ENCODE measurements at regions not wholly inside any gene's neighbourhood (a gene's known extent, or its start where the extent isn't known, plus 50 kb on each side); places are given as distances from the start of the nearest gene placed in this dataset.

- TF ChIP-seq PPARA (CRISPR knock-in tag; IDR thresholded peaks at IDR 0.05; ENCODE audit: borderline replicate concordance) (no peak), ZNF8 (CRISPR knock-in tag; IDR thresholded peaks at IDR 0.05) (no peak), PATZ1 (CRISPR knock-in tag; IDR thresholded peaks at IDR 0.05; ENCODE audit: borderline replicate concordance) (no peak), CSRNP3 (CRISPR knock-in tag; IDR thresholded peaks at IDR 0.05) (no peak)
- no peak for ATAC-seq
These were observed 448.4 kb downstream of the RPS6KC1 start for GRCh38 chr1:213499444-213499843.

GRCh38 chr1:213507472-213508223, 456.6 kb downstream of the RPS6KC1 start:
- no peak for ATAC-seq
- TF ChIP-seq ZFP30 (CRISPR knock-in tag; IDR thresholded peaks at IDR 0.05) (no peak), BACH2 (CRISPR knock-in tag; IDR thresholded peaks at IDR 0.05; ENCODE audit: borderline replicate concordance) (no peak), ZC3H10 (CRISPR knock-in tag; IDR thresholded peaks at IDR 0.05) (no peak), PPARA (CRISPR knock-in tag; IDR thresholded peaks at IDR 0.05; ENCODE audit: borderline replicate concordance) (no peak), RARB (CRISPR knock-in tag; IDR thresholded peaks at IDR 0.05) (no peak), OSR1 (CRISPR knock-in tag; IDR thresholded peaks at IDR 0.05) (no peak), ARNTL (CRISPR knock-in tag; IDR thresholded peaks at IDR 0.05; ENCODE audit: borderline replicate concordance, low read depth) (no peak), GLIS3 (CRISPR knock-in tag; IDR thresholded peaks at IDR 0.05) (no peak), TOX (CRISPR knock-in tag; IDR thresholded peaks at IDR 0.05; ENCODE audit: borderline replicate concordance) (no peak), SNAI2 (CRISPR knock-in tag; IDR thresholded peaks at IDR 0.05) (no peak), ZNF8 (CRISPR knock-in tag; IDR thresholded peaks at IDR 0.05) (no peak)

- ATAC-seq, result no peak
- TF ChIP-seq GLIS3 (CRISPR knock-in tag; IDR thresholded peaks at IDR 0.05), result no peak
- no peak for TF ChIP-seq RARB (CRISPR knock-in tag; IDR thresholded peaks at IDR 0.05)
- TF ChIP-seq PPARA (CRISPR knock-in tag; IDR thresholded peaks at IDR 0.05; ENCODE audit: borderline replicate concordance), result no peak
- TF ChIP-seq TOX (CRISPR knock-in tag; IDR thresholded peaks at IDR 0.05; ENCODE audit: borderline replicate concordance), result no peak
- TF ChIP-seq ZC3H10 (CRISPR knock-in tag; IDR thresholded peaks at IDR 0.05), result no peak
- TF ChIP-seq ZNF8 (CRISPR knock-in tag; IDR thresholded peaks at IDR 0.05), result no peak
- no peak for TF ChIP-seq ZFP30 (CRISPR knock-in tag; IDR thresholded peaks at IDR 0.05)
- TF ChIP-seq ESRRG (CRISPR knock-in tag; IDR thresholded peaks at IDR 0.05), result no peak
- TF ChIP-seq POU6F1 (CRISPR knock-in tag; IDR thresholded peaks at IDR 0.05; ENCODE audit: borderline replicate concordance, low read depth), result no peak
- TF ChIP-seq CSDC2 (CRISPR knock-in tag; IDR thresholded peaks at IDR 0.05), result no peak
- no peak for TF ChIP-seq OSR1 (CRISPR knock-in tag; IDR thresholded peaks at IDR 0.05)
- TF ChIP-seq ZNF565 (CRISPR knock-in tag; conservative IDR thresholded peaks at IDR 0.05; ENCODE audit: low read depth), result no peak
- no peak for TF ChIP-seq TCF4 (CRISPR knock-in tag; IDR thresholded peaks at IDR 0.05; ENCODE audit: borderline replicate concordance)
- no peak for TF ChIP-seq ISL1 (CRISPR knock-in tag; IDR thresholded peaks at IDR 0.05)
- TF ChIP-seq ARNTL (CRISPR knock-in tag; IDR thresholded peaks at IDR 0.05; ENCODE audit: borderline replicate concordance, low read depth), result no peak
- no peak for TF ChIP-seq ZNF70 (CRISPR knock-in tag; IDR thresholded peaks at IDR 0.05)
- no peak for TF ChIP-seq ZFP3 (CRISPR knock-in tag; IDR thresholded peaks at IDR 0.05)
- TF ChIP-seq CSRNP3 (CRISPR knock-in tag; IDR thresholded peaks at IDR 0.05), result no peak
These were observed 460.1 kb downstream of the RPS6KC1 start for GRCh38 chr1:213511173-213511572.

- no peak for ATAC-seq
- TF ChIP-seq ISL1 (CRISPR knock-in tag; IDR thresholded peaks at IDR 0.05), result no peak
- TF ChIP-seq CSRNP3 (CRISPR knock-in tag; IDR thresholded peaks at IDR 0.05), result no peak
- no peak for TF ChIP-seq PATZ1 (CRISPR knock-in tag; IDR thresholded peaks at IDR 0.05; ENCODE audit: borderline replicate concordance)
- TF ChIP-seq ZFP30 (CRISPR knock-in tag; IDR thresholded peaks at IDR 0.05), result no peak
- no peak for TF ChIP-seq RARB (CRISPR knock-in tag; IDR thresholded peaks at IDR 0.05)
- TF ChIP-seq TOX (CRISPR knock-in tag; IDR thresholded peaks at IDR 0.05; ENCODE audit: borderline replicate concordance), result no peak
- no peak for TF ChIP-seq ZNF70 (CRISPR knock-in tag; IDR thresholded peaks at IDR 0.05)
- no peak for TF ChIP-seq ZNF8 (CRISPR knock-in tag; IDR thresholded peaks at IDR 0.05)
- TF ChIP-seq PPARA (CRISPR knock-in tag; IDR thresholded peaks at IDR 0.05; ENCODE audit: borderline replicate concordance), result no peak
- no peak for TF ChIP-seq CREB5 (CRISPR knock-in tag; IDR thresholded peaks at IDR 0.05; ENCODE audit: low read depth)
- TF ChIP-seq ARNTL (CRISPR knock-in tag; IDR thresholded peaks at IDR 0.05; ENCODE audit: borderline replicate concordance, low read depth), result no peak
- TF ChIP-seq SNAI2 (CRISPR knock-in tag; IDR thresholded peaks at IDR 0.05), result no peak
These were observed 461.3 kb downstream of the RPS6KC1 start for GRCh38 chr1:213512316-213512715.

Data from SK-N-SH treated with all-trans-retinoic acid at 6 μM for 48 hours (cell line).